NCI-H1417 (cell line): ENCODE measurements at regions not wholly inside any gene's neighbourhood (a gene's known extent, or its start where the extent isn't known, plus 50 kb on each side); places are given as distances from the start of the nearest gene placed in this dataset.

Experiments
- DNase-seq, 3 experiments: peaks; one replicate each; lab custom pipeline; 2025; lab: John Stamatoyannopoulos, UW

GRCh38 chr1:217205578-217205977 is 425.3 kb downstream of the GPATCH2 start:
- DNase-seq: no peak

DNA sequence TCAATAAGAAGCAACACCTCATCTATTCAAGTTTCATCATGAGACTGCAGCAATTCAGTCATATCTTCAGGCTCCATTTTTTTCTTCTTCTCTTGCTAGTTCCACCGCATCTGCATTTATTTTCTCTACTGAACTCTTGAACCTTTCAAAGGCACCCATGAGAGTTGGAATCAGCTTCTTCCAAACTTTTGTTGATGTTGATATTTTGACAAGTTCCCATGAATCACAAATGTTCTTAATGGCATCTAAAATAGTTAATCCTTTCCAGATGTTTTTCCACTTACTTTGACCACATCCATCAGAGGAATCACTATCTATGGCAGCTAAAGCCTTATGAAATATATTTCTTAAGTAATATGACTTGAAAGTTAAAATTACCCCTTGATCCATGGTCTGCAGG is 434.3 kb downstream of the GPATCH2 start:
- DNase-seq: no peak

DNA sequence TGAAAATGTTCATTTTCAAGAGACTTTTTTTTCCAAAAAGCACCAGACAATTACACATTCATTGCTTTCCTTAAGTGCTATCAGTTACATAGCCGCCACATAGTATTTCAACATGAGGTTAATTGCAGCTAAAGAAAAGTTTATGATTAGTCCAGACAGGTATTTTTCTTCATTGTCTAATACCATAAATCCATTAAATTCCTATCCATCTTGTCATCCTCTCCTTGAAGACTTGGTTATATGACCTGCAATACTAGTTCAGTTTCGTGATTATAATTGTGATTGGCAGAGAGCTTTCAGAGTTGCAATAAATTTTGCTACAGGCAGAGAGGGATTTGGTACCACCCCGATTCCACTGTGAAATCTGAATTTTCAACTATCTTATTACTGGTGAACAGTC is 437.7 kb downstream of the GPATCH2 start:
- DNase-seq: no peak

GRCh38 chr1:217191441-217191840 is 439.4 kb downstream of the GPATCH2 start:
- no peak for DNase-seq

GRCh38 chr1:217190359-217190758 is 440.5 kb downstream of the GPATCH2 start:
- DNase-seq: no peak

DNA sequence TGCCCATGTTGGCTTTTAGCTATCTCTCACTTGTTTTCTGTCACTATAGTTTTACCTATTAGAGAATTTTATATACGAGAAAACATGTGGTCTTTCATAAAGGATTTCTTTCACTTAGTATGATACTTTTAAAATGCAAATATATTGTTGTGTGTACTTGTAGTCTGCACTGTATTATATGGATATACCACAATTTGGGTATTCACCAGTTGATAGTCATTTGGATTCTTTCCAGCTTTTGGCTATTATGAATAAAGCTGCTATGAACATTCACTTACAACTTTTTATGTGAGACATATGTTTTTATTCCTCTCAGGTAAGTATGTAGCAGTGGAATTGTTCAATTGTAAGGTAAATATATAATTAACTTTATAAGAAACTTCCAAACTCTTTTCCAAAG is 441.5 kb downstream of the GPATCH2 start:
- no peak for DNase-seq

- no peak for DNase-seq
Measured at GRCh38 chr1:217188280-217189237, 442.3 kb downstream of the GPATCH2 start.

DNA sequence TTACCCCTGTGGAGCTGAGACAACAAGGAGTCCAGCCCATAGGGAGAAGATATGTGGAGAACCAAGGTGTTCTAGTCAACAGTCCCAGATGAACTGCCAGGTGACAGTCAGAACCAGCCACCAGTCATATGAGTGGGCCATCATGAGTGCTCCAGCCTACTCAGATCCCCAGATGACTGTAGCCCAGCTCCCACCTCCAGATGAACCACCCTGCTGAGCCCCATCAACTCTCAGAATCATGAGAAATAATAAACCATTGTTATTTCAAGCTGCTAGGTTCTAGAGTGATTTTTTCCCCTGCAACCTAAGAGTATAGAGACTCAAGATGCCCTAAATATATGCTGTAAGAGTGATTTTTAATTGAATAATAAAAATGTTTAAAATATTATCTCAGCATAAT is 444.2 kb downstream of the GPATCH2 start:
- no peak for DNase-seq

DNA sequence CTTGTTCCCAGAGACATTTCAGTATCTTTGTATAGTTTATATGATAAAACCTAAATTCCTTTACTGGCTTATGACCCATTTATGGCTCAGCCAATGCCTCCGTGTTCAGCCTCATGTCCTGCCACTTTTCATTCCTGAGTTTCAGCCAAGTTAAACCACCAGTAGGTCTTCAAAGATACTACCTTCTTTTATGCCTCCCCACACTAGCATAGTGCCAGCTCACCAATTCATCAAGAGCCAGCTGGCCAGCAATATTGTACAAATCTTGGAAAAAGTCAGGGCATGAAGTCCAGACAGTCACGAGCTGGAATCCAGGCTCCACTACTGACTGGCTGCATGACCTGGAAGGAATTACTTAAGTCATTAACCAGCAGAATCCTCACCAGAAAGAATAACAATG is 446.0 kb downstream of the GPATCH2 start:
- no peak for DNase-seq

GRCh38 chr1:217182992-217183391 is 447.9 kb downstream of the GPATCH2 start:
- DNase-seq: no peak

DNA sequence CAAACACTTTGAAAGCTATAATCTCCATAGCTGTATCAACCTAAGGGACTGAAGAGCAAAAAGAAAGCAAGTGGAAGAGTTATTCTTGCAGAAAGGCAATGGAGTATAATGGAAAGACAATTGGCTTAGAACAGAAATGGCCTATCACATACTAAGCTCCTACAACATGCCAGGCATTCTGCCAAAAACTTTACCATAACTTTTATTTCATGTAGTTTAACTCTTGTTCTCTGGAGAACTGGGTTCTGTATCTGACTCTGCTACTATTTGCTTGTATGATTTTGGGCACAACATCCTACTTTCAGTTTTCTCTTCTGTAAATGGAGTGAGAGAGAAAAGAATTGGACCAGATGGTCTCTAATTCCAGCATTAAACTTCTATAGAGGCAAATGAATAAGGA is 449.1 kb downstream of the GPATCH2 start:
- DNase-seq: no peak

- no peak for DNase-seq
Measured at GRCh38 chr1:217181176-217181746, 449.6 kb downstream of the GPATCH2 start.

GRCh38 chr1:217180443-217180842 is 450.4 kb downstream of the GPATCH2 start:
- no peak for DNase-seq

DNA sequence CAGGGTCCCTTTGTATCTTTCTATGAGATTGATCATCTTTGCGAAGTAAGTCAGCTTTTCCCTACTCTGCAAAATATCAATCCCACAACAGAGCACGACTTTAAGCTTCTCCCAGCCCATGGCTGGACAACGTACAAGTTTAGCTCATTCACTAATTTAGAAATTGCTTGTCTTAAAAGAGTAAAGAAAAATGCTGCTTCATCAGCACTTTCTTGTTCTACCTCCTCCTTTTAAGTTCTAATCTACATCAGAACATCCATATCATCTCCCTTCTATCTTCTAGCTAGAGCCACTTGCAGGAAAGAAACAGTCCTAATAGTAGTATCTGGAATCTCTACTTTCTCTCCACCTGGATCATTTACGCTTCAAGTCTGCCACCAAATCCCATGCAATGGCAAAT is 441.2 kb upstream of the ESRRG start:
- DNase-seq: no peak

DNA sequence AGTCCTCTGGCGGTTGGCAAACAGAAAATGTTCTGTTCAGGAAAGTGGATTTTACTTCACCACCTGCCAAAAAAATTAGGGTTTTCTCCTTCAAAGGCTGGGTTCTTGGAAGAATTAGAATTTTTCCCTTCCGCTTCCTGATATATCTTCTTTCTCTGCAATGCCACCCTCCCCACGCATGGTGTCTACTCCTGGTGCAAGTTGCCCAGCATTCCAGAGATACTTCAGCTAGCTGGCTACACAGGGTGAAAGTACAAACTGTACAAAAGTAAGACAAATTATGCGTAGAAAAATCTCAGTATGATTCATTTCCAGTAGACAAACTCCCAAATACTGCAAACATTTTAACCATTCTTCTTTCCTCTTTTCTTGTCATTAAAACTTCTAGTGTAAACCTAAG is 430.1 kb upstream of the ESRRG start:
- DNase-seq: no peak

DNA sequence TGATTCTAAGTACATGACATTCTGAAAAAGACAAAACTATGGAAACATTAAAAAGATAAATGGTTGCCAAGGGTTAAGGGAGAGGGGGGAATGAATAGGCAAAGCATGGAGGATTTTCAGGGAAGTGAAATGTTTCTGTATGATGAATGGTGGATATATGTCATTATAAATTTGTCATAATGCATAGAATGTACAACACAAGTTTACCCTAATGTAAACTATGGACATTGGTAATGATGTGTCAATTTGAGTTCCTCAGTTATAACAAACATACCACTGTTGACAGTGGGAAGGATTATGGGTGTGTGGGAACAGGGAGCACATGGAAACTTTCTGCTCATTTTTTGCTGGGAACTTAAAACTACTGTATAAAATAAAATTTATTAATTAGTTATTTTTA is 427.1 kb upstream of the ESRRG start:
- no peak for DNase-seq

DNA sequence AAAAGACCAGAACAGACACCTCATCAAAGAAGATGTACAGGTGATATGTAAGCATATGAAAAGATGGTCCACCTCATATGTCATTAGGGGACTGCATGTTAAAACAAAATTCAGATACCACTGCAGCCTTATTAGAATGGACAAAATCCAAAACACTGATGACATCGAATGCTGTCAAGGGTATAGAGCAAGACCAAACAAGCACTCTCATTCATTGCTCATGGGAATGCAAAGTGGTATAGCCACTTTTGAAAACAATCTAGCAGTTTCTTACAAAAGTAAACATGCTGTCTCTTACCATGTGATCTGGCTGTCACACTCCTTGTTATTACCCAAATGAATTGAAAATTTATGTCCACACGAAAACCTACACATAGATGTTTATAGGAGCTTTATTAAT is 426.6 kb upstream of the ESRRG start:
- DNase-seq: no peak

- DNase-seq: no peak
Measured at GRCh38 chr1:217141711-217142110, 418.5 kb upstream of the ESRRG start.

- no peak for DNase-seq
Measured at GRCh38 chr1:217140041-217140901, 417.0 kb upstream of the ESRRG start.

GRCh38 chr1:217139513-217139912 is 416.3 kb upstream of the ESRRG start:
- no peak for DNase-seq

DNA sequence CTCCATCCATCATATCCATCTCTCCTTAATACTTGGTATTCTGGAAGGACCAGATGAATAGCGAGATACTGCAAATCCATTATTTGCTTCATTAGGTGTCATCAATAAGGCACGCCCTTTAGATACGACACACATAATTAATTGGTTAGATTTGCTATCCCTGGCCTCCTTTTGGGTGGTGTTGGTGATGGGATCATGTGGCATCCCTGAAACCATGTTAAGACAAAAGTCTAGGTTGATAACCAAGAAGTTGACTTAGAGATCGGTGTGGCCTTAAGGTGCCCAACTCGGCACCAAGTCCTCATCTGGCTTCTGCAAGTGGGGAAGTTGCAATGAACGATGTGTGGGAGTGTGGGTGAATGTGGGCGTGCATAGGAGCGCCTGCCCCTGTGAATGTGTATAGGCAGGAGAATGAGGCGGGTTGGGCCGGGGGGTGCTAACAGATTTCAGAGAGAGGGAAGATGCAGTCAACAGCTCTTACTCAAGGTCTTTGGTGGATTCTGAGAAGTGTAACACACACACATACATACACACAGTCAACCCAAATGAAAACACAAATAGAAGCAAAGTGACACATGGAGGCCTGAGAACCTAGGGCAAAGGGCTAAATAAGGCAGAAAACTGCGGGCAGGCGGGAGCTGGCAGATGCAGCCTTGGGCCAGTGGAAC is 415.7 kb upstream of the ESRRG start:
- DNase-seq: no peak

GRCh38 chr1:217138173-217138765 is 415.0 kb upstream of the ESRRG start:
- no peak for DNase-seq
